Left colon (tissue), 2 donors: ENCODE measurements at regions not wholly inside any gene's neighbourhood (a gene's known extent, or its start where the extent isn't known, plus 50 kb on each side); places are given as distances from the start of the nearest gene placed in this dataset.

Source experiments
- ATAC-seq: fragments of 200-7000 bp; cut with Tn5 transposase; one replicate; pipeline ENCODE4 v1.9.1; 2020; ENCODE audit warnings: mild to moderate bottlenecking, moderate library complexity
- DNase-seq, 2 donors: peaks; one replicate each; pipeline ENCODE4 v3.0.0-alpha.2; 2020
- intact Hi-C, 2 donors: fragments of 100-400 bp; cut with DNase I in 1 of 2; cut with micrococcal nuclease in 1 of 2; formaldehyde crosslinking; loops; one replicate each; pipeline versions ENCODE4 v1.11.2 to v1.14.0; 2022; cut with DNase I, micrococcal nuclease
- donor health status: DM: no; HTN: no; CAD: no.
- donor health status: DM: yes; HTN: yes; CAD: no.

DNA sequence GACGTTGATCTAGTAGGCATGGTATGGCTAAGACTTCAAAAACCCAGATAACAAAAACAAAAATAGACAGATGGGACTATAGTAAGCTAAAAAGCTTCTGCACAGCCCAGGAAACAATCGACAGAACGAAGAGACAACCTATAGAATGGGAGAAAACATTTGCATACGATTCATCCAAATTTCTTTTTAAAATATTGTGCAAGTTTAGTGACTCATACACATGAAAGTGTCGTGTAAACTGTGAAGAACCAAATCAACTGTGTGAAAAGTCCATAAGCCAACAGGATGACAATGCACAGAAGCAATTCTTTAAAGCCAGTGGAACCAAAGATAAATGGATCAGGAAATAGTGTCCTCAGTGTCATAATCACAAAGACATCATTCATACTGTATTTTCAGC is 671.1 kb downstream of the RNF144A start:
- no peak for DNase-seq
- intact Hi-C loops: no loop called here
- ATAC-seq: no peak

DNA sequence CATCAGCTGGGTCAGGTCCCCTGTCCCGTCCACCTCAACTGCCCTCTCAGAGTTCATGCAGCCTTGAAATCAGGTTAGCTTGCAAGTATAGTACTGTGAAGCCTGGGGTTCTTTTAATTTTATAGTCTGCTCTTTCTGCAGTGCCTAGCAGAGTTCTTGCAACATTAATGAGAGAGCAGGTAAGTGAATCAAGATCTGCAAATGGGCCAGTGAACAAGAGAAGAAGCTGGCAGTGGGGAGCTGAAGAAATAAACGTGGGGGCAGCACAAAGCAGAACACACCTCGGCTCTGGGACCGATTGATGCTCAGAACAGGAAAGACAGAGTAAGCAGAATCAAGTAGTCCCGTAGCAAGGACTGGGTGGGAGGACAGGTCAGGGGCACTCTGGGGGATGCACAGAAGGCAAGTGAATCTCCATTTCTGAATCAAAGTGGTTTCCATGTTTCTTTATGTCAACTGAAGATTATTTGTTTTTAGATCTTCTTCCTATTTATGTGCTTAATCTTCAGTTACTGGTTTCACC is 675.5 kb downstream of the RNF144A start:
- intact Hi-C loops: no loop called here
- ATAC-seq (no peak), DNase-seq (no peak)

DNA sequence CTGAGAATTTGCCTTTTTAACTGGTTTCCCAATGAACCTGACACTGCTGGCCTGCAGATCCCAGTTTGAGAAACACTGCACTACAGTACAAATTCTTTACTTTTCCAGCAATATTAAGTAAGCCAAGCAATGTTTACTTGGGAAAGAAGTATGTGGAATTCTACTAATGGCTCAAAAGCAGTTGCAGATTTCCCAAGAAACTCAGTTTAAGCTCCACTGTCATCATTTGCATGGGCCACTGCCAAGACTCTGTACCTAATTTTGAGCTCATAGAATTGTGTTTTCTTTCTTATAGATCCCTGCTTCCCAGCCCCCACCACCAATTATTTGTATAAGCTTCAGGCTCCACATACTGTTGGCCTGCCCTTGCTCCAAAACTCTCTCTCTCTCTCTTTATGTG is 676.1 kb downstream of the RNF144A start:
- no peak for DNase-seq

DNA sequence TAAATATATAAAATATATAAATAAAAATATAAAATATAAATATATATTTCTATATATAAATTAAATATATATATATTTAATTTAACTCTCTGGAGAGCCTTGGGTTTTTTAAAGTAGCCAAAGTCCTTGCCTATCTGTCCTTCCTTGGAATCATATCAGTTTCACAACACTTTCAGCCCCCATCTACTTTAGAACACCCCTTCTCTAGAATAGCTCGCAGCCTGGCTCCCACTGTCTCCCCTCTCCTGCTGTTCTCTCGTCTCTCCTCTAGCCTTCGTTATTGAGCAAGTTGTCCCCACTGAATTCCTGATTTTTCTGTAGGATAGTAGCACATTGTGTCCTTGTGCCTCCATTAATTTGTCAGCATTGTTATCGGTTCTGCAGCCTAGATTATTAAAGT is 677.0 kb downstream of the RNF144A start:
- intact Hi-C loops: no loop called here
- no peak for ATAC-seq

More for the DNA sequence above, 676.1 kb downstream of the RNF144A start:
- intact Hi-C loops: no loop called here
- ATAC-seq: no peak

DNA sequence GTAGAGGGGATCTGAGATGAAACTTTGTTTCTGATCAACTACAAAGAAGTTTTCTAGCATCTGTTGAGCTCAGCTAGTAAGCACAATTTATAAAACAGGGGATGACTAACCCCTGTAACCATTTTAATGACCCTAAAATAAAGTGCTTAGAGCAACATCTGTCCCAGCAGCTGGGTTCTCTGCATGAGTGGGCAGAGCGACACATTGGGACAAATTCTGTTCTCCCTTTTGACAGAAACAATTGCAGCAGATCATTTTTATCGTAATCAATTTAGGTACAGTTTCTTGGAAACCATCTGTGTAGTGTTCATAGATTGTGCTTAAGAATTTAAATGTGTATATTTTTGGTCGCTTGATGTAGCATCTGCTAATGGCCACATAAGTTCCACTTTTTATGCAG is 678.0 kb downstream of the RNF144A start:
- no peak for ATAC-seq
- no peak for DNase-seq
- intact Hi-C loops: no loop called here

More for the DNA sequence above, 677.0 kb downstream of the RNF144A start:
- no peak for DNase-seq

DNA sequence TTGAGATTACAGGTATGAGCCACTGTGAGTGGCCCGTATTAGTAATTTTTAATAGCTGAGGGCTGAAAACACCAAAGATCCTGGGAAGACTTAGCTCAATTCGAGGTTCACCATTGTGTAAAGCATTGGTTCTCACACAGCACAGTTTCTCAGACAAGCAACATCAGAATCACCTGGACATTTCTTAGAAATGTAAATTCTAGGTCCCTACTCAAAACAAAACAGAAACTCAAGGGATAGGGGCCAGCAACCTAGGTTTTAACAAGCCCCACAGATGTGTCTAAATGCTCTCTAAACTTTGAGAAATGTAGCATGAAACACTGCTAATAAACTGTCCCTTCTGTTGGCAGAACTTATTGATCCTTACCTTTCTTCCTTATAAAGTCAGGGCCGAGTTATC is 681.2 kb downstream of the RNF144A start:
- ATAC-seq (no peak), DNase-seq (no peak)
- intact Hi-C loops: no loop called here

DNA sequence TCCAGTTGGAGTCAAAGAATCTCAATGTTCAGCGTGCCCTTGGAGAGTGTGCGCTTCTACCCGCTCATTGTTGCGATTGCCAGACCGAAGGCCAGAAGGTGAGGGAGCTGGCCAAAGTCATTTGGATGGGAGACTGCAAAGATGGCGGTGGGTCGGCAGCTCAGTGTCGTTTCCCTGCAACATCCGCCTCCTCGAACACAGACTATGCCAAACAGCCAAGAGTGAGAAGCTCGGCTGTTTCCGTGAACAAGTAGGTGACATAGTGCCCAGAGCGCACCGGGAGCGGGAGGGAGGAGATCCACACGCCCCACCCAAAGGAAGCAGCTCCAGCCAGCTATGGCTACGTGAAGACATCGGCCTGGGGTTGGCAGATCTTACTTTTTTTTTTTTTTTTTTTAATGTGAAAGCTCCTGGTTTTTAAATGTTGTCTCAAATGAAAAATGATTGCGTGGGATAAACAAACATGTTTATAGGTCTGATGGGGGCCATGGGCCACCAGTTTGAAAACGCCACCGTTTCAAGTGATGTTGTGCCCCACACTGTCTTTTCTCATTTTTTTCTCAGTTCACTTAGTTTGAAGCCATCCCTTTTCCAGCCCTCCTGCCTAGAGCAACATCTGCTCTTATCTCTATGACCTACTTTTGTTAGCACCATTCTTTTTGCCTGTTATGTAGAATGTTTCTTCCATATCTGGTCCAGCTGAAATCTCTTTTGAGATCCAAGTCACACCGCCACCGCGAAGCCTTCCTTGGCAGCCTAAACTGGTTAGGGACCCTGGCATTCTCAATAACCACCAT is 682.4 kb downstream of the RNF144A start:
- no peak for ATAC-seq
- DNase-seq: no peak
- intact Hi-C loops: no loop called here

DNA sequence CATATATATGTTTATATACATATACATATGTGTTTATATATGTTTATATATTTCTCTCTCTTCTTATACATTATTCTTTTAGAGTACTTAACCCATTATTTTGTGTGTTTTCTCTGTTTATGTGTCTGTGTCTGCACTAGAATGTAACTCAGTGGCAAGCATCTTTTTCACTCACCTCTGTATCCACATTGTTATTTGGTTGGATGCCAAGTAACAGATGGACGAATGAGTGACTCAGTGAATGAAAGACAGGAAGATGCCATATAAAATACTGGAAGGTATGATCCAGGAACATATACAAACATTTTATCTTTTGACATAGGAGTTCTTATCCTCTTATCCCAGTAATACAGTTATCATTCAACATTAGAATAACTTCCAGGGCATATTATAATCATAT is 684.8 kb downstream of the RNF144A start:
- ATAC-seq (no peak), DNase-seq (no peak)
- intact Hi-C loops: no loop called here

DNA sequence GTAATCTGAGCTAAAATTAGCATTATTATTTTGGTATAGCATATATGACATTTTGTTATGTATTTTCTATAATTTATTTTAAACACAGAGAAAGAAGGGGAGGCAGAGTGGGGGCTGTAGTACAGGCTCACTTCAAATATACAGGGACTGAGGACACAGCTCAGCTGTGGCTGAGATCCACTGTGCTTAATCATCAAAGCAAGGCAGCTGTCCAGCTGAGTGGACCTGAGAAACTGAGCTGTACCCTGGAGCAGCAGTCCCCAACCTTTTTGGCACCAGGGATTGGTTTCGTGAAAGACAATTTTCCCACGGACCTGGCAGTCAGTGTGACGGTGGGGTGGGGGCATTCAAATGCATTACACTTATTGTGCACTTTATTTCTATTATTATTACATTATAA is 687.2 kb downstream of the RNF144A start:
- no peak for DNase-seq
- ATAC-seq: no peak
- intact Hi-C loops: no loop called here

DNA sequence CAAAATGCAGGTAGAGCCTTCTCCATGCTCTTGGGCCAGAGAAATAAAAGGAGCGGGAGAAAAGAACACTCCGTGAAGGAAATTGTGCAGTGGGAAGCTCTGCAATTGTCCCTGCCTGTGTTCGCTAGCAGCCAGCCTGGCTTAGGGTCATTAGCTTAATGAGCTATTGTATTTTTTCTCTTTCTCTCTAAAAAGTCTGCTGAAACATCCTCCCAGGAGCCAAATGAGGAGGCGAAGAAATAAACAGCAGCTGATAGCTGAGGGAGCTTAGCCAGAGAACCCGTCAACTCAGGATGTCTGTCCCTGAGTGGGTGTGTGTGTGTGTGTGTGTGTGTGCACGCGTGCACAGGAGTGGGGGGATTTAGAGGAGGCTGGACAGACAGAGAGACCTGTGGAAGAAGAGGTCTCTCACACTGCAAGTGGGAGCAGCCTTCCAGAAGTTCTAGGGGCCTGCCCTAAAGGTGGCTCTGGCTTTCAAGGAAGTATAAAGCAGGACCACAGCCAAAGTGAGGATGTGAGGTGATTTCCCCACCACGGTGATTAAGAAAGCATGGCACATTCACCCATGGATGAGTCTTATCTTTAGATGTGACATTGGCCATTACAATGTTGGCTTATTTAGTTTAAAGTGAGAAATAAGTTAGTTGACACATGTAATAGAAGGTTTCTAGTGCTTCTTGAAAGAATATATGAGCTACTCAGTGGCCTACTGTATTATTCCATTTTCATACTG is 690.4 kb downstream of the RNF144A start:
- ATAC-seq (no peak), DNase-seq (no peak)
- intact Hi-C loops: no loop called here

DNA sequence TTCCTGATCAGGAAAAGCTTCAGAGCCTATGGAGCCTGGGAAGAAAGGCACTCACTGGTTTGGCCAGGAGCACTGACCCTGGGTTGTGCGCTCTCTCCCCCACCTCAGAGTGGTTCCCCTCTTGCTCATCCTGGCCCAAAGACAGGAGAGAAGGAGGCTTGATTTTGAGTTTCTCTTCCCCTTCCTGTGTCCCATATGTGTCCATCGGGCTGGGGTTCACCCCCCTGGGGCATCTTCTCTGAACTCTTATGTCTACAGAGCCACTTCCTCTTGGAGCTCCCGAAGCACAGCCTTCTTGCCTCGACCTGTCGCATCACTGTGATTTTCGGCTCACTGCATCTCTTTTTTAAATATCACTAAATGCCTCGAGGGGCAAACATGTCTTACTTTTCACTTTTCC is 692.3 kb downstream of the RNF144A start:
- DNase-seq (no peak), ATAC-seq (no peak)
- intact Hi-C loops: no loop called here

DNA sequence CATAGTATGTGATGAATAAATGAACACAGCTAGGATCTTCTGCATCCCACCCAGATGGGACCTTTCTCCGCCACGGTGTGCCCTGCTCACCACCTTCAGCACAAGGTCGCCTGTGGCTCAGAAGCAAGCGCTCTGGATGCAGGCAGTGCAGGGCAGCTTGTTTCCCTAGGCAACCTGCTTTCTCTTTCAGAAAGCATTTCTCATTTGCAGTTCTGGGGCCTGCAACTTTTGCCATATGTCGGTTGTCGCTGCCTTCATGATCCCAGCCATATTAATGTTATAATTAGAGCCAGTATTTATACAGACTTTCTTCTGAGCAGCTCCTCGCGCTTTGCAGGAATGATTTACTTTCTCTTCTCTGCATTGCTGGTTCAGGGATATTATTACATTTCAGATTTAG is 692.8 kb downstream of the RNF144A start:
- intact Hi-C loops: no loop called here
- DNase-seq: no peak
- no peak for ATAC-seq

DNA sequence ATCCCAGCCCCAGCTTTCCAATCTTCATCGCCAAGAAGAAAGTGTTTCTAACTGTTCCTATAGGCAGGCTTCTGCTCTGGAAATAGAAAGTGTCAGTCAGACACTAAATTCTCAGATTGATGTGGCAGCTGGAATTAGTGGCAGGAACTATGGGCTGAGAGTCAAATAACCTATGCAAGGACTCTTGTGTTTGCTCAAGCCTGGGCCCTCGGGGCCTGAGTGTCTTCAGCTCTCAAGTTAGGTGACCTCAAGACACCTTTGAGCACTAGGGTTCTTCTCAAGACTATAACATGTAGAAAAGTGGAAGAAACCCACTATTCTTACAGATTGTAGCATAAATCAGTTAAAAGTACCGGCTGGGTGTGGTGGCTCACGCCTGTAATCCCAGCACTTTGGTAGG is 694.5 kb downstream of the RNF144A start:
- DNase-seq (no peak), ATAC-seq (no peak)
- intact Hi-C loops: no loop called here

DNA sequence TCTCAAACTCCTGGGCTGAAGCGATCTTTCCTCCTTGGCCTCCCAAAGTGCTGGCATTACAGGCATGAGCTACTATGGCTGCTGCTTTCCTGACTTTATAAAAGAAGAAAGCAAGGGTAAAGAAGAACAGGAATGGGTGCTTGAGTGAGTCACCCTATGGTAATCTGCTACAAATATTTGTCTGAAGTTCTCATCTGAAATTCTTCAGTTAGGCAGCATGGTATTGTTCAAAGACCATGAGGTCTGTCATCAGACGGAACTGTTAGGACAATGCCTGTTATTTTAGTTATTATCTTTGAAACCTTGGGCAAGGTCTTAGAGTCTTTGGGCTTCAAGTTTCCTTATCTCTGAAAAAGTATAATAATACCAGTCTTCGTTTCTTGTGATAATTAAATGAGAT is 695.8 kb downstream of the RNF144A start:
- DNase-seq: no peak
- intact Hi-C loops: no loop called here
- ATAC-seq: no peak

DNA sequence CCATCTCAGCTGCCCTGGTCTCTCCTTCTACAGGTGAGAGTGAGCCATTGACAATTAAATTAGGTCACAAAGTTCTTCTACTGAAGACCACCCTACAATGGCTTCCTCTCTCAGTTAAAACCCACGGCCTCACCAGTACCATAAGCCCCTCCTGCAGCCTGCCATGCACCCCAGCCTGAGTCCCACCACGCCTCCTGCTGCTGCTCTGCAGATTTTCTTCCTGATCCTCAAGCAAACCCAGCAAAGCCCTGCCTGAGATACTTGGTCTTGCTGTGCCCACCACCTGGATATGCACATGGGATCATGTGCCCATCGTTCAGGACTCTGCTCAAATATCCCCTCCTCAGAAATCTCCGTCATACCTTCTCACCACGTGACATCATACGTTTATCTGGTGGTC is 696.6 kb downstream of the RNF144A start:
- DNase-seq (no peak), ATAC-seq (no peak)
- intact Hi-C loops: no loop called here

DNA sequence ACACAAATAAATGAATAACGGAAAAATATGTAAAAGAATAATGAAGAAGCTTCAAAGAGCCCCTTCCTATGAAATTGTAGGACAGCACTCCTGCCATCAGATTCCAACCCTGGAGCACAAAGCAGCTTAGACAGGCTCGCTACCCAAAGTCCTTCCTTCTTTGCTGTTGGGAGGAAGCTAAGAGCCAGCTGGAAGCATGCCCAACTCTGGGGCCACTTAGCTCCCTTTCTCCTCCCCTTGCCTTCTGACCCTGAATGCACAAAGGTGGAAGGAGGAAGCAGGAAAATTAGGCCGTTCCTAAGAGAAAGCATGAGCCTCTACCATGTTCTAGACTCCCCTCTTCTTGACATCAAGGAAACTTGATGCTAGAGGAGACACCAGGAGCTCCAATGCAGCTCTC is 700.8 kb downstream of the RNF144A start:
- no peak for DNase-seq
- no peak for ATAC-seq
- intact Hi-C loops: no loop called here

DNA sequence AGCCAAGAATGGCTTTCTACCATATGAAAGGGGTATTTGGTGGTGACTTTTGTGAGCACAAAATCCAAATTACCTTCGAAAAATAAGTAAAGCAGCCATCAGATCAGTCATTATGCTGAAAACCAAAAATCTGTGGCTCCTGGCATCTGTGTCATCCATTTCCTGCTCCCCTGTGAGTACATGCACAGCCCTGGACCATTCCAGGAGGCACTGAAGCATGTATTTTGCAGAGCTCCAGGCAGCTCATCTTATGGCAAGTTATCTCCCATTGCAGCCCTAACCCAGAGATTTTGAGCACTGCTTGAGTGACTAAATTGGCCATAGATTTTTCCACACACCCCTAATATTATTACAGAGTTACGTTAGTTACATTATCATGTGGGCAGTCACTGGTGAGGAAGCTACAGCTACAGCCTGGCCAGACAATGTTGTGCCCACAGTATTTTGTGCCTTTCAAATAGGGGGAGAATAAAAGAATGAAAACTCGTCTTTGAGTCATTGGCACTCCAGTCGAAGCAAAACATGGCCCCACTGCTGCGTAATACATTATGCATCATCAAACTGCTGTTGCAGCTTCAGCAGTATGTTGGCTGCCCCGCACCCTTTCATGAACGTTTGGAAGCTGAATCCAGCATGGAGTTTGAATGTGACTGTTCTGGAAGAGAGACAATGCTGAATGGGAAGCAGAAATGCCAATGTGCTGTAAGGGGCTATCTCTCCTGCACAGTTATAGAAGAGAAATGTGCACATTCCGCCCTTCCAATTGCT is 702.2 kb downstream of the RNF144A start:
- intact Hi-C loops: no loop called here
- DNase-seq (no peak), ATAC-seq (no peak)

DNA sequence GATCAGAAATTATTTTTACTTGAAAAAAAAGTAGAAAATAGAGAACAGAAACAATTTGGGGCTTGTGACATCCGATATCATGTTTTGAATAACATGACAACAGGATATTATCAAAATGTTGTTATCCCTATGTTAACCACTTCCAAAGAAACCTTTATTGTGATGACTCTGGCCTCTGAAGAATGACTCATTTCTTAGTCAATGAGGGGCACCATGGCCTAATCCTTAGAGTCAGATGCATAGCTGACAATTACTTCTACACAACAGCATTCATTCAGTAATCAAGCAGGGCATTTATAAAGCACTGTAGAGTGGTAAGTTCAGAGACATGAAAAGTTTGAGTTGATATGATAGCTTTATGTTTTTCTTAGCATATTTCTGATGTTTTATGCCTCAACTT is 703.0 kb downstream of the RNF144A start:
- ATAC-seq (no peak), DNase-seq (no peak)
- intact Hi-C loops: no loop called here

DNA sequence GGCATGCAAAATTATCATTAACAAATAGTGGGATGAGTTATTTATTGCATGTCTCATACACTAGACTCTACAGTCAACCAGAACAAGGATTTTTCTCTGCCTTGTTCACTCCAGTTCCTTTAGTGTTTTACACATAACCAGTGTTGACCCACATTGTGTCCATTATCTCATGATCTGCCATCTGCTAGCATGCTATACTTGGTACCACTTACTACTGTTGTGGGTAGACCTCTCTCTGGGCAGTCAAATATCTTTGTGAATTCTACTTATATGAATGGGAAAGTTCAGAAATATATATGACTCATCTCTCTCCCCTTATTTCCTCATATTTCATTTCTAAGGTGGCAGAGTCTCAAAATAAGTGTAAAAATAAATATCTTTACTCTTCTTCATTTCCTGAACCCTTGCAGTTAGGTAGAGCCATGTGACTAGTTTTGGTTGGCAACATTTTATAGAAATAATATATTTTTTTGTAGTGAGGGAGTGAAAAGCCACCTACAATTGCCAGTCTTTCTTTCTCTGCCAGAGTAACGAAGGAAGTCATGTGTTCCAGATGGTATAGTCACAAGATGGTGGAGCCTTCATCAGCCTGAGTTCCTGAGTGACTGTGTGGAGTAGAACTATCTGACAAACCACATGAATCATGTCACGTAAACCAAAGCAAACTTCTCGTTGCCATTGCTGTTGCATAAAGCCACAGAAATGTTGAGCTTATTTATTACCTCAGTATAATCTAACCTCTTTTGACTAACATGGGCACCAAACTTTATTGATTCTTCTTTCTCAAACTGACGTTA is 704.0 kb downstream of the RNF144A start:
- intact Hi-C loops: no loop called here
- ATAC-seq (no peak), DNase-seq (no peak)
